Germinal center (tissue), 1 donor: ENCODE measurements at regions not wholly inside any gene's neighbourhood (a gene's known extent, or its start where the extent isn't known, plus 50 kb on each side); places are given as distances from the start of the nearest gene placed in this dataset.

Experiments used
- DNase-seq: peaks from one replicate; pipeline ENCODE4 v3.0.0; 2012; ENCODE audit warnings: mixed read lengths, low spot score

DNA sequence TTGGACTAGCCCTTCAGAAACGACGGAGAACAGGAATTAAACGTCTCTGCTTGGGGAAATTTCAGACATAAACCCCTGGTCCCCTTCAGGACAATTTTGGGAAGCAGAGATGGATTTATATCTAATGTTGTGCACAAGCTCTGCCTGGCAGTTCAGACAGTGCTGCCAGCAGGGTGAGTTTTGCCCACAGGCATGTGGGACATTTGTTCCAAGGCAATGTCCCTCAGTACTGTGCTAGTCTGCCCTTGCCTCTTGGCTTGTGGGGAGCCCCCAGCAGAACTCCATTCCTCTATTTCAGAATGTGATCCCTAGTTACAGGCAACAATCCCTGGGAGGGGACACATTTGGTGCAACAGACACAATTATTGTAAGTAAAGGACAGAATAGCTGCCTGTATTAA lies 76.5 kb upstream of the GPR12 start:
- no peak for DNase-seq

DNA sequence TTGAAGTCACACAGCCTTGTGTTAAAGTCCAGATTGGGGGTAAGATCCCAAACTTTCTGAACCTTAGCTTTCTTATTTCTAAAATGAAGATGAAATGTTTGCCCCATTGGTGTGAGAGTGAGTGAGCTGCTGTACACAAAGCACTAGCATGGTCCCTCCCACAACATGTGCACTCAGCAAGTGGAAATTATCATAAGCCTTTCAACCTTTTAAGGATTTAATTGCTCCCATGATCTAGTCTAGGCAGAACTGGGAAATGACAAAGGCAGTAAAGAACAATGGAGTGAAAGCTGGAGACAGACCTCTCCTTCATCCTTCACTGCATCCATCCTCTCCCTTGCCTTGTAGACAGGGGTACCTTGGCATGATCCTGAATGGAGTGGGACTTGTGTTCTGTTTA lies 76.0 kb upstream of the GPR12 start:
- no peak for DNase-seq

GRCh38 chr13:26834646-26835045 lies 74.1 kb upstream of the GPR12 start:
- DNase-seq, result no peak

GRCh38 chr13:26831336-26831908 lies 70.8 kb upstream of the GPR12 start:
- no peak for DNase-seq

GRCh38 chr13:26829716-26830115 lies 69.1 kb upstream of the GPR12 start:
- no peak for DNase-seq

DNA sequence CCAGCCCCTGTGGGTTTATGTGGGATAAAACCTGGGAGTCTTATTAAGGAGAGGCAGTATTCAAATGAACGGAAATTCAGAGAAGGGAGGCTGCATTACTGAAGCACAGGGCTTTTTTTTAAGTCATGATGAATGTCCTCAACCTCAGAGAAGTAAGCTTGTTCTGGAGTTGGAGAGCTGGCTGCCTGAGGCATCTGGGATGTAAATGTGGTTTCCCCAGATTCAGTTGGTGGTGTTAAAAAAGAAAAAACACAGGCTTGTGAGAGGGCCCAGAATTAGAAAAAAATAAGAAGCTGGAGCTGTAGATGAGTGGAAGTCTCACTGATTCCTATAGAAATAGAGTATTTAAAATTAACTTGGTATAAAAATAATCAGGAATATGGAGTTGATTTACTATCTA lies 64.0 kb upstream of the GPR12 start:
- no peak for DNase-seq

- DNase-seq, result no peak
These were observed 61.6 kb upstream of the GPR12 start for GRCh38 chr13:26822146-26822545.

GRCh38 chr13:26821672-26822071 lies 61.1 kb upstream of the GPR12 start:
- DNase-seq, result no peak

DNA sequence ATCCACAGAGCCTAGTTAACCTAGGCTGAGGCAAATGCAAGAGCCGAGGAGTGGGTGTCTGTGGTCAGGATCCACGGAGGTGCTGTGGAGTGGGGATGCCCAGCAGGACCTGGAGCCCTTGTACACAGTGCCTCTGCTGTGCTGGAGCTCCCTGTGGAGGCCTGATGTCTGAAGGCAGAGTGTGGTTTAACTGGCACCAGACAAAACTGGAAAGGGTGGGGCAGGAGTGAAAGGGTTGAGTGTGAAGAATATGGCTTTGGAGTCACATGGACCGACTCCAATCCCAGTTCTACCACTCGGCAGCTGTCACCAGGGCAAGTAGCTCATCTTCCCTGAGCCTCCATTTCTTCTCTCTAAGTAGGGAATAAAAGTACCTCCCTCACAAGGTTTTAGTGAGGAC lies 60.3 kb upstream of the GPR12 start:
- DNase-seq, result no peak

GRCh38 chr13:26819046-26819445 lies 58.5 kb upstream of the GPR12 start:
- no peak for DNase-seq

DNA sequence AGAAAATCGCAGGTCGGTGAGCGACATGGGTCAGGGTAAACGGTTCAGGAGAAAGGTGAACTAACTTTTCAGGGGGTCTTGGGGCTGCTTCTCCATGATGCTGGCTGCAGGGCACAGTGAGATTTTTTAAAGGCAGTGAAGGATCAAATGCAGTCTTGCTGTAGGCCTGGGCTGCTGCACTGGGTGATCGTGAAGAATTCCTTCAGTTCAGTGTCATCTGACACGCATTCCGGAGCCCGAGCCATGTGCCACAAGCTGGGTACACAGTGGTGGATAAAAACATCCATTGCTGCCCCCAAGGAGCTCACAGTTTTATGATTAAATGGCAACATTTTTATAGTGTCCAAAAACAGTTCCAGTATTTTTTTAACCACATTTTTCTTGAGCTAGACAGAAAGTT lies 56.3 kb upstream of the GPR12 start:
- no peak for DNase-seq

DNA sequence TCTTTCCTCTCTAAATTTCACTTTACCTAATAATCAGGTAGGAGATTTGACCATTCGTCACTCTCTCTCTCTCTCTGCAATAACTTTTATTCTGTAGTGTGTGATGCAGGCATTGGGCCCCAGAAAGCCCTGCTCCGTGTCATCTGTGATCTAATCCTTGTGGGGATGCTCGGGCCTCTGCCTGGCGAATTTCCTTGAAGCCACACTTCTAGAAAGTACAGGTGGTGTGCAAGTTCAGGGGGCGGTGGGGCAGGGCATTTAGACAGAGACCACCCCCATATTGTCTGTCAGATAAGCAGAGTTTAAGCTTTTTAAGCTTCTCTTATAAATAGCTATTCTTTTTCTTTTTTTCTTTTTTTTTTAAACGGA lies 53.4 kb upstream of the GPR12 start:
- DNase-seq, result no peak

DNA sequence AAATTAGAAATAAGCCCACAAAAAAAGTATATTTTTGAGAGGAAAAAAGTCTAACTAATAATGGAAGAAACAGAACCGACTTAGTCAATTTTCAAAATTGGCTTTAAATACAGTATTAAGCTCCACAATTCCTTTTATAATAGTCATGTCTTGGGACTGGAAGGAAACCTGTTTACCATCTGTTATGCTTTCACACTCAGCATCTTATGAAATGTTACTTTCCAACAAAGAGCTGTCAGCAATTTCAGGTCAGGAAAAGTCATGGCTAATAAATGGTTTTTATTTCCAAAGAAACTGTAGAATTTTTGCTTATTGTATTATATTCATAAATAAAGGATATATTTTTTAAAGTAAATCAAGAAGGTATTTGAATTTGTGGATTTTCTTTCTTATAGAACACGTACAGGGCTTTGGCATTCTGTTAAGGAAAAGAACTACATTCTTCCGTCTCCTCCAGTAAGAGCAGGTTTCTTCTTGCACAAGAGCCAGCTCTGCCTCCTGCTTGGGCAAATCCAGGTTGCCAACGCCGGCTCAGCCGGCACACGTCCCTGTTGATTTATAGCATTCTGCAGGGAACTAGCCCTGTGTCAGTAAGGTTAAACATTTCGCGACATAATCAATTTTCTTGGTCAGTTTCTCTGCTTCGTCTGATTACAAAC lies 52.9 kb upstream of the GPR12 start:
- no peak for DNase-seq

DNA sequence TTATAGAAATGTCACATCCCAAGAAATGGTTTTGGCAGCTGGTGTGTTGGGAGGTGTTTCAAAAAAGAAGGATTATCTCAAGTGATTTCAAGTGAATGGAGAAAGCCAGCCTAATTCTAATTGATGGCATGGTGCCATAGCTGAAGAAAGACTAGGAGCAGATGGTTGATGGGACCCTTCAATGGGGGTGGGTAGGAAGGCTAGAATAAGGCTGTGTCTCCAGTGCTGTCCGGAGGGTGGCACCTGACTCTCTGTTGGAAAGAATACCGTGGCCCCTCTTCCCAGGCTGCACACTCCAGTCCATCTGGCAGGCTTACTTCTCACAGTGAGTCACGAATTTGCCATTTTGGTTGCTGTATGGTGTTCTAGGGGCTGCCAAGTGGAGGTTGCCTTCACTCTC lies 51.0 kb upstream of the GPR12 start:
- DNase-seq, result no peak
